ENCODE measurements at regions not wholly inside any gene's neighbourhood (a gene's known extent, or its start where the extent isn't known, plus 50 kb on each side); places are given as distances from the start of the nearest gene placed in this dataset.

DNA sequence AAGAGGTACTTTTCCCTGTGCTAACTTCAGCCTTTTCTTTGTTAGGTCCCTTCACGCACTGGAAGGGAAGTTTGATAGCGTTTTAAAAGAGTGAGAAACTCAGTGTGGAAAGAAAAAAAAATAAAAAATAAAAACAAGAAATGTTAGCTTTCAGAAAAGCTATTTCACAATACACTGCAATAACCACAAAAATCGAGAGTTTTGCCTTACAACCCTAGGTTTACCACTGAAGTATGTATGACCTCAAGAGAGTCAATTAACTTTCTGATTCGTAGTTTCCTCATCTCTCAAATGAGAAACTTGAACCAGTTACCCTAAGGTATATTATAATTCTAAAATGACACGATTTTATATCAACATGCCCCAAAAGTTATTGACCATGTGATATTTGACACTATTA, 93.9 kb upstream of the JADE1 start:
- no peak overlapping the region for H3K4me3 ChIP-seq (ENCODE audit: low read depth, low read length)
- DNase-seq (ENCODE audit: low read depth) = peak; percentile 83
- TF ChIP-seq, protein P1, sequence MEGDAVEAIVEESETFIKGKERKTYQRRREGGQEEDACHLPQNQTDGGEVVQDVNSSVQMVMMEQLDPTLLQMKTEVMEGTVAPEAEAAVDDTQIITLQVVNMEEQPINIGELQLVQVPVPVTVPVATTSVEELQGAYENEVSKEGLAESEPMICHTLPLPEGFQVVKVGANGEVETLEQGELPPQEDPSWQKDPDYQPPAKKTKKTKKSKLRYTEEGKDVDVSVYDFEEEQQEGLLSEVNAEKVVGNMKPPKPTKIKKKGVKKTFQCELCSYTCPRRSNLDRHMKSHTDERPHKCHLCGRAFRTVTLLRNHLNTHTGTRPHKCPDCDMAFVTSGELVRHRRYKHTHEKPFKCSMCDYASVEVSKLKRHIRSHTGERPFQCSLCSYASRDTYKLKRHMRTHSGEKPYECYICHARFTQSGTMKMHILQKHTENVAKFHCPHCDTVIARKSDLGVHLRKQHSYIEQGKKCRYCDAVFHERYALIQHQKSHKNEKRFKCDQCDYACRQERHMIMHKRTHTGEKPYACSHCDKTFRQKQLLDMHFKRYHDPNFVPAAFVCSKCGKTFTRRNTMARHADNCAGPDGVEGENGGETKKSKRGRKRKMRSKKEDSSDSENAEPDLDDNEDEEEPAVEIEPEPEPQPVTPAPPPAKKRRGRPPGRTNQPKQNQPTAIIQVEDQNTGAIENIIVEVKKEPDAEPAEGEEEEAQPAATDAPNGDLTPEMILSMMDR (IDR thresholded peaks at IDR 0.05; ENCODE audit: insufficient read depth, low read depth, low read length) = no peak

DNA sequence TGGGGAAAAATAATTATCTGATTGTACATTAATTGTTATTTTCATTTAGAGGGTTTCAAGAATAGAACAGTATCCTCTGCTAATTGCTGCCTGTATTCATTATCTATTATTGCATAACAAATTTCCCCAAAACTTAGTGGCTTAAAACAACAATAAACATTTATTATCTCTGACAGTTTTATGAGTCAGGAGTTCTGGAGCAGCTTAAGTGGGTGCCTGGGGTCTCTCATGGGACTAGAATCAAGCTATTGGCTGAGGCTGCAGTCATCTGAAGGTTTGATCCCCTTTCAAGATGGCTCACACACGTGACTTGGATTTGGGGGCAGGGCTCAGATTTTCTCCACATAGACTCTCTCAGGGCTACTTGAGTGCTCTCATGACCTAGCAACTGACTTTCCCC, 98.1 kb upstream of the JADE1 start:
- TF ChIP-seq, protein P1 (IDR thresholded peaks at IDR 0.05; ENCODE audit: insufficient read depth, low read depth, low read length) = no peak
- no peak overlapping the region for H3K4me3 ChIP-seq (ENCODE audit: low read depth, low read length)
- DNase-seq (ENCODE audit: low read depth) = peak; percentile 75

DNA sequence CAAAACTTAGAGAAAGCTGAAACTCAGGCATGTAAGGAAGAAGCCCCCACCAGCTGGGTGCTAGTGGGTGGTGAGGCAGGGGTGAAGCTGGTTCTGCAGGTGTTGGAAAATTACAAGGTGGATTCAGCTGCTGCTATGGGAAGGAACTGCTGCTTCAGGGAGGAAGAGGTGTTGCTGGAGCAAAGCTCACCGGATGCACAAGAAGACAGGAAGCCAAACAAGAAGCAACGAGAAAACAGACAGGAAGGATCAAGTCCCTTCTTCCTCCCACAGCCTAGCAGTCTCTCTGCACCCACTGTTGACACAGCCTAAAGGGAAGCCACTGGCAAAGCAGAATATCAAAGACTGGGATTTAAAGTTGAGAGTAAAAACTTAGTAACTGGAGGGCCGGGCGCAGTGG, 100.2 kb upstream of the JADE1 start:
- DNase-seq (ENCODE audit: low read depth) = no peak
- TF ChIP-seq, protein P1 (IDR thresholded peaks at IDR 0.05; ENCODE audit: insufficient read depth, low read depth, low read length) = no peak
- H3K4me3 ChIP-seq (ENCODE audit: low read depth, low read length) = no peak overlapping the region

DNA sequence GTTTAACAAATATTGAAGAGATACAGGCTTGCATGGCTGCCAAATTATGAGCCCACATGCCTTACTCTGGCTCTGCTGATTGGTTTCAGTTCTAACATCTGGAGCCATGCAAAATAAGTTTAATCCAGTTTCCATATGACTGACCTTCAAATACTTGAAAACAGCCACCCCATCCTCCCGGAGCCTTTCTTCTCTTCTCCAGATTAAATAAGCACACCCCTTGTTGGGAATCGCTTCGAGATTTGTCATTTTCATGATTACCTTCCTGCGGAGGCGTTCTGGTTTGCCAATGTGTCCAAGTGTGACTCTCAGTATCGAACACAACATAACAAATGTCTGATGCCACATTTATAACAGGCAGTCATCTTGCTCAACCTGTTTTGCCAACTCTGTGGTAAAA, 101.6 kb upstream of the JADE1 start:
- no peak overlapping the region for H3K4me3 ChIP-seq (ENCODE audit: low read depth, low read length)
- TF ChIP-seq, protein P1 (IDR thresholded peaks at IDR 0.05; ENCODE audit: insufficient read depth, low read depth, low read length) = no peak
- peak; percentile 71 for DNase-seq (ENCODE audit: low read depth)

DNA sequence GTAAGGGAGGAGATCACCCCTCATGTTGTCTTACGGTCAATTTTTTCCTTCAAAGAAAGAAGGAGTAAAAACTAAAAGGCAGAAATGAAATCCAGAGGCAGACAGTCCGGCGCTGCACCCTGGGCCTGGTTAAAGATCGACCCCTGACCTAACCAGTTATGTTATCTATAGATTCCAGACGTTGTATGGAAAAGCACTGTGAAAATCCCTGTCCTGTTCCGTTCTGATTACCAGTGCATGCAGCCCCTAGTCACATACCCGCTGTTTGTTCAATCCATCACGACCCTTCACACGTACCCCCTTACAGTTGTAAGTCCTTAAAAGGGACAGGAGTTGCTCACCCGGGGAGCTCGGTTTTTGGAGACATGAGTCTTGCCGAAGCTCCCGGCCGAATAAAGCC, 105.6 kb upstream of the JADE1 start:
- TF ChIP-seq, protein P1 (IDR thresholded peaks at IDR 0.05; ENCODE audit: insufficient read depth, low read depth, low read length) = no peak
- H3K4me3 ChIP-seq (ENCODE audit: low read depth, low read length) = no peak overlapping the region
- no peak for DNase-seq (ENCODE audit: low read depth)

DNA sequence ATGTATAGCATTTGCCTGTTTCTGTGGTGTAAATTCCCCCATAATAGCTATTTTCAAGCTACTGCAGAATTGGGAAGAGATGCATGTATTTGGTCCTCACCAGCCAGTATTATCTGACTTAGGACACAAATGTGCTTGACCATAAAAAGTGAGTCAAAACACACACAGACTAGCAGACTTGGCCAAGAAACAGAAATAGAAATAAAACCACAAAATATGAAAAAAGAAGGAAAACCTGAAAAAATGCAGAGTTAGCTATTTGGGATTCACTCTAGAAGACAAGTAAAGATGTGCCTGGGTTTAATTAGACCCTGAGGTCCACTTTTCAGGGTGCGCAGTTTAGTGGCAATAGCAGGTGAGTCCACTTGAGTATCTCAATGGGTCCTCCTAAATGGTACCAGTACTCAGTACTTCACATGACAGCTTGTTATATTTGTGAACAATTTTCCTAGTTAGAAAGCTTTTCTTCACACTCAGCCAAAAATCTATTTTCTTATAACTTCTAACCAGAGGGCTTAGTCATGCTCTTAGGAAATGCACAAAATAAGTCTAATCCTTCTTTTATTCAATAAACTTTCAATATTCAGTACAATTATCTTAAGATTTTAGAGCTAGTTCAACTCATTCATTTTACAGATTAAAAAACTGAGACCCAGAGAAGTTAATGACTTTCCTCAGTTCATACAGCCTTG, 108.7 kb upstream of the JADE1 start:
- TF ChIP-seq, protein P1 (IDR thresholded peaks at IDR 0.05; ENCODE audit: insufficient read depth, low read depth, low read length) = no peak
- peak; percentile 24 for DNase-seq (ENCODE audit: low read depth)
- H3K4me3 ChIP-seq (ENCODE audit: low read depth, low read length) = no peak overlapping the region

DNA sequence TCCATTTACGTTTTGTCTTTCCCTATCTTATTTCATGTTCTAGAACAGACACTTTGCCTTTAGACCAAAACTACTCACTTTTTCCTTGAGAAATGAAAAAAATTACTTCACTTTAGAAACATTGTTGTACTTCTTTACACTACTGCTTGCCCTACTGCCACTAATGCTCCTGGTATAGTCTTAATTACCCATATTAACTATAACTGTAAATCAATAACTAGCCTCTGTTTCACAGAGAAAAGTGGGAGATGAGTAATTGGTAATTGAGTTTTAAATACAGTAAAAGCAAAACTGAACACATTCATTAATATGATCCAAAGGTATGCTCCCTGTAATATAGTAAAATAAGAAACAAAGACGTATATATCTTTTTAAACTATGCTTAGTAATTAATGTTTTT, 111.1 kb upstream of the JADE1 start:
- DNase-seq (ENCODE audit: low read depth) = no peak
- TF ChIP-seq, protein P1 (IDR thresholded peaks at IDR 0.05; ENCODE audit: insufficient read depth, low read depth, low read length) = no peak
- H3K4me3 ChIP-seq (ENCODE audit: low read depth, low read length) = no peak overlapping the region
